Activated CD8-positive, alpha-beta T cell treated with anti-CD3 and anti-CD28 coated beads for 36 hours (primary cell): ENCODE measurements at regions not wholly inside any gene's neighbourhood (a gene's known extent, or its start where the extent isn't known, plus 50 kb on each side); places are given as distances from the start of the nearest gene placed in this dataset.

Source experiments
- ATAC-seq: fragments of 200-7000 bp; cut with Tn5 transposase; one replicate; pipeline ENCODE4 v1.10.0; 2021; ENCODE audit warnings: mild to moderate bottlenecking, moderate library complexity
- CTCF ChIA-PET: fragments of 350-600 bp; sonication (Branson Sonifier 250); formaldehyde crosslinking; loops from one replicate; lab custom pipeline; 2021; ENCODE audit warnings: antibody characterized with exemption; lab: Charles Lee
- POLR2A ChIA-PET: fragments of 350-600 bp; sonication (Branson Sonifier 250); formaldehyde crosslinking; loops from one replicate; lab custom pipeline; 2021; ENCODE audit warnings: antibody characterized with exemption; lab: Charles Lee
- DNase-seq: peaks from one replicate; pipeline ENCODE4 v3.0.0-alpha.2; 2020
- H3K27ac Mint-ChIP-seq: one replicate; pipeline ENCODE4 v1.8.0; 2021; ENCODE audit warnings: mild to moderate bottlenecking, mixed read lengths
- H3K27me3 Mint-ChIP-seq: one replicate; pipeline ENCODE4 v1.8.0; 2021; ENCODE audit warnings: mixed read lengths
- H3K36me3 Mint-ChIP-seq: one replicate; pipeline ENCODE4 v1.8.0; 2021; ENCODE audit warnings: low read depth, mixed read lengths
- H3K4me1 Mint-ChIP-seq: one replicate; pipeline ENCODE4 v1.8.0; 2021; ENCODE audit warnings: low read depth, mixed read lengths
- H3K4me3 Mint-ChIP-seq: one replicate; pipeline ENCODE4 v1.8.0; 2021; ENCODE audit warnings: mild to moderate bottlenecking, moderate library complexity, mixed read lengths
- H3K9me3 Mint-ChIP-seq: one replicate; pipeline ENCODE4 v1.8.0; 2021; ENCODE audit warnings: mixed read lengths
- intact Hi-C: fragments of 100-400 bp; cut with micrococcal nuclease; formaldehyde crosslinking; loops from one replicate; pipeline ENCODE4 v1.10.0; 2022
- TF ChIP-seq, protein P1 (sequence below): fragments of 200-600 bp; IDR thresholded peaks from one replicate; pipeline ENCODE4 v1.8.0; 2022; ENCODE audit warnings: antibody characterized with exemption, mild to moderate bottlenecking

DNA sequence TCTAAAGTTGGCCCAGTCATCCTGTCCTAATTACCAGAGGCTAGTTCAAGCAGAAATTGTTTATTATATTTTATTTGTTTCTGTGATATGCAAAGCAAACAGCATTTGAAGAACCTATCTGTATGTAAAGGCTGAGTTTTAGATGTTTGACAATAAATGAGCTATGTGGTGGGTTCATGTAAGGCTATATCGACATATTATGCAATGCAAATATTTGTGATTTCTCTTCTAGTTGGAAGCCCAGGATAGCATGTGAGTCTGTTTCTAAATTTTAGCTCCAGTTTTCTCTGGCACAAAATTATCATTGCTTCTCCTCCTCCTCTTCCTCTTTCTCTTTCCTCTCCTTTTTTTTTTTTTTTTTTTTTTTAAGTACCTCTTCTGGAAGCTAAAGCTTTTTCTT, 263.2 kb upstream of the LMCD1 start:
- intact Hi-C loops, result no loop called here
- TF ChIP-seq, protein P1, sequence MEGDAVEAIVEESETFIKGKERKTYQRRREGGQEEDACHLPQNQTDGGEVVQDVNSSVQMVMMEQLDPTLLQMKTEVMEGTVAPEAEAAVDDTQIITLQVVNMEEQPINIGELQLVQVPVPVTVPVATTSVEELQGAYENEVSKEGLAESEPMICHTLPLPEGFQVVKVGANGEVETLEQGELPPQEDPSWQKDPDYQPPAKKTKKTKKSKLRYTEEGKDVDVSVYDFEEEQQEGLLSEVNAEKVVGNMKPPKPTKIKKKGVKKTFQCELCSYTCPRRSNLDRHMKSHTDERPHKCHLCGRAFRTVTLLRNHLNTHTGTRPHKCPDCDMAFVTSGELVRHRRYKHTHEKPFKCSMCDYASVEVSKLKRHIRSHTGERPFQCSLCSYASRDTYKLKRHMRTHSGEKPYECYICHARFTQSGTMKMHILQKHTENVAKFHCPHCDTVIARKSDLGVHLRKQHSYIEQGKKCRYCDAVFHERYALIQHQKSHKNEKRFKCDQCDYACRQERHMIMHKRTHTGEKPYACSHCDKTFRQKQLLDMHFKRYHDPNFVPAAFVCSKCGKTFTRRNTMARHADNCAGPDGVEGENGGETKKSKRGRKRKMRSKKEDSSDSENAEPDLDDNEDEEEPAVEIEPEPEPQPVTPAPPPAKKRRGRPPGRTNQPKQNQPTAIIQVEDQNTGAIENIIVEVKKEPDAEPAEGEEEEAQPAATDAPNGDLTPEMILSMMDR, result no peak
- POLR2A ChIA-PET, result no interaction called here
- peaks cover 5% of the 10 kb centered on the region for H3K9me3 Mint-ChIP-seq
- H3K27ac Mint-ChIP-seq, result no peak overlapping the region
- H3K4me1 Mint-ChIP-seq, result no peaks in the 10 kb centered on the region
- DNase-seq (no peak), ATAC-seq (no peak)
- no peaks in the 10 kb centered on the region for H3K36me3 Mint-ChIP-seq
- no peak overlapping the region for H3K4me3 Mint-ChIP-seq
- CTCF ChIA-PET, result interaction anchor here (1.3 to 2.6 kb wide), 4 partner anchors 11 to 63 kb away, joined by 5 to 12 read pairs (median 8); no protein-coding TSS in a partner anchor
- no peaks in the 10 kb centered on the region for H3K27me3 Mint-ChIP-seq

DNA sequence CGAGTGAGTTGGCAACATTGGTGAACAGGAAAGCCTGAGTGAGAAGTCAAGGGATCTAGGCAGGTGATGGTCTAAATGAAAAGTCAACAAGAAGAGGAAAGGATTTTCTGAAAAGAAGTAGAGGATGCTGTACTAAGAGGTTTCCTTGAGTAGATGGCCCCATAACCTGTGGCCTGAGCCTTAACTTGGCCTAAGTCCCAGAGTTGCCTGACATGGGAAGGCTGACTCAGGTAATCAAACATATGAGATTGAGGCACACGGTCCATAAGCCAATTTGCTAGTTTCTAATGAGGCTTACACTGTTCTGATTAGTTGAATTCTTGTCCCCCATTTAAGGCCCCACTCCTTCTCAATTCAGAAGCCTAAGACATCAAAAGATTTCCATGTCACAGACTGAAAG, 262.5 kb upstream of the LMCD1 start:
- DNase-seq (no peak), ATAC-seq (no peak)
- Mint-ChIP-seq H3K9me3 (peaks cover 5% of the 10 kb centered on the region), H3K4me3 (no peak overlapping the region), H3K27ac (no peak overlapping the region), H3K27me3 (no peaks in the 10 kb centered on the region), H3K36me3 (no peaks in the 10 kb centered on the region), H3K4me1 (no peaks in the 10 kb centered on the region)
- POLR2A ChIA-PET, result no interaction called here
- CTCF ChIA-PET, result interaction anchor here (0.9 to 2.6 kb wide), 19 partner anchors 9 to 178 kb away, joined by 3 to 14 read pairs (median 5); no protein-coding TSS in a partner anchor
- TF ChIP-seq, protein P1, result no peak
- intact Hi-C loops, result no loop called here

DNA sequence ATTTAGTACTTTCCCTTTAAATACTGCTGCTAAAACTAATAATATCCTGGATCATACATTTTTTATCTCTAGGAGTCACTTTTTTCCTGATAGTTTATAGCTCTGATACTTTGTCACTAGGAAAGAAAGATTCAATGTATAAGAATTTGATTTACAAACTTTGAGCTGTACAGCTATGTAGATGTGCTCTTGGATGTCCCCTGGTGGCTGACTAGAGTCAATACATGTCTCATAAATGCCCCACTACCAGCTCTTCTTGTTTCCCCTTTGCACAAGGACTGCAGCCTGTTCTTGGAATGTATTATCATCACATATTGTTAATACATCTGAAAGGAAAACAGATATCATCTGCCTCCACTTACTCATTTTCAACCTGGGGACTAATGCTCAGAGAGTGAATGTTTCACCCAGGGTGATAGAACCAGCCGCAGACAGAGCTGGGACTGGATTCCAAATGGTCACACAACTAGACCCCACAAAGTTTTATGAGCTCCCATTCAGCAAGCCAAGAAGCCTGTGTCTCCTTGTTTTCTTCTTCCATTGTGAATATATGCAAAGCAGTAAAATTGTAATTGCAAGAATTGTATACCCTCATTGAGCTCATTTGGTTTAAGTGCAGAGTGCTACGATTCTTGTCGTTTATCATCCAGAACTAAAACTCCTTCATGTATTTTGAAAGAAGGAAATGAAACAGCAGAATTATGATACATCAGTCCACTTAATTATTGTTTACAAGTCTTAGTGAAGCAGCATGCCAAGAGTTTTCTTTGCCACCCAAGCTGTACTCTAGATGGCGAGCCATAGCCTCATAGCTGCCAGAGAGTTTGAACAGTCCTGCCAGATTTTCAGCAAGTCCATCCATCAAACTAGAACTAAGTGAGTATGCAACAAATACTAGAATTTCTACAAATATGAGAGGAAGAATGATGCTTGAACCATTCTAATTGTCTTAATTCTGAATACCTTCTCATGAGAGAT, 261.6 kb upstream of the LMCD1 start:
- Mint-ChIP-seq H3K9me3 (peaks cover 5% of the 10 kb centered on the region), H3K27ac (no peak overlapping the region), H3K4me1 (no peaks in the 10 kb centered on the region), H3K4me3 (no peak overlapping the region), H3K27me3 (no peaks in the 10 kb centered on the region), H3K36me3 (no peaks in the 10 kb centered on the region)
- ChIA-PET CTCF (interaction anchor here (0.6 to 2.6 kb wide), 26 partner anchors 9 to 337 kb away, joined by 3 to 14 read pairs (median 4); no protein-coding TSS in a partner anchor), POLR2A (interaction anchor here (0.7 kb wide), 1 partner anchor 67 kb away, joined by 4 read pairs; no protein-coding TSS in a partner anchor)
- intact Hi-C loops, result no loop called here
- ATAC-seq, result peak; percentile 74
- TF ChIP-seq, protein P1, result peak; percentile 78
- DNase-seq, result peak; percentile 28

DNA sequence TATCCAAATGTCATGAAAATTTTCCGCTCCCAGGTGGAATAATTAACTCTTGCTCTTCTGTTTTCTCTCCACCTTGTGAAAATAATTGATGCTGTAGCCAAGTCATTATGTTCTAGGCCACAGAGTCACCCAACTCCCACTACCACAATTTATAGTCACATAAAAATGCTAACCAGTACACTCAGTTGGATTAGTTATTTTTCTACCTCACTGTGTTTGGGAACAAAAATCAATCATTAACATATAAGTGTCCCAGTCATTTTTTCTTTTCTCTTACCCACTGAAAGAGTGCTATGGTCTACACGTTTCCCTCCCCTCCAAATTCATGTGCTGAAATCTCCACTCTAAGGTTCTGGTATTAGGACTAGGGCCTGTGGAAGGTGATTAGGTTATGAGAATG, 255.6 kb upstream of the LMCD1 start:
- no peak overlapping the region for H3K27ac Mint-ChIP-seq
- H3K9me3 Mint-ChIP-seq, result peaks cover 5% of the 10 kb centered on the region
- intact Hi-C loops, result no loop called here
- POLR2A ChIA-PET, result no interaction called here
- ATAC-seq, result no peak
- TF ChIP-seq, protein P1, result no peak
- no peak for DNase-seq
- no peaks in the 10 kb centered on the region for H3K4me1 Mint-ChIP-seq
- H3K36me3 Mint-ChIP-seq, result no peaks in the 10 kb centered on the region
- peaks cover 2% of the 10 kb centered on the region for H3K27me3 Mint-ChIP-seq
- H3K4me3 Mint-ChIP-seq, result no peak overlapping the region
- CTCF ChIA-PET, result no interaction called here

DNA sequence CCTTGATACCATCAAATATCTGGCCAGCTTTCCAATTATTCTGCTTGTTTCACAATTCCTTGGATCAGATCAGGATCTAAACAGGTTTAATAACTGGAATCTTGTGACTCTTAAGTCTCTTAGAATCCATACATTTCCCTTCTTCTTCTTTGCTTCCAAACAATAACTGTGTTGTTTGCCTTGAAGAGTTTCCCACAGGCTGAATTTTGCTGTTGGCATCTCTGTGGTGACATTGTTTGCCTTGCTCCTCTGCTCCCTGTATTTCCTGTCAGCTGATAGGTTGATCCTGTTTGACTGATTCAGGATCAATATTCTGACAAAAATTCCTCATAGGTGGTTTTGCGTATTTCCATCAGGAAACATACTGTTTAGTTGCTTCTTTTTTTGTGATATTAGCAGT, 248.4 kb upstream of the LMCD1 start:
- Mint-ChIP-seq H3K9me3 (no peaks in the 10 kb centered on the region), H3K4me1 (no peaks in the 10 kb centered on the region), H3K36me3 (no peaks in the 10 kb centered on the region), H3K27ac (no peak overlapping the region), H3K4me3 (no peak overlapping the region), H3K27me3 (peaks cover 4% of the 10 kb centered on the region)
- CTCF ChIA-PET, result interaction anchor here (2.4 kb wide), 1 partner anchor 13 kb away, joined by 7 read pairs; no protein-coding TSS in a partner anchor
- POLR2A ChIA-PET, result no interaction called here
- TF ChIP-seq, protein P1, result no peak
- ATAC-seq (no peak), DNase-seq (no peak)
- intact Hi-C loops, result no loop called here
